ENCODE measurements at regions not wholly inside any gene's neighbourhood (a gene's known extent, or its start where the extent isn't known, plus 50 kb on each side); places are given as distances from the start of the nearest gene placed in this dataset.

DNA sequence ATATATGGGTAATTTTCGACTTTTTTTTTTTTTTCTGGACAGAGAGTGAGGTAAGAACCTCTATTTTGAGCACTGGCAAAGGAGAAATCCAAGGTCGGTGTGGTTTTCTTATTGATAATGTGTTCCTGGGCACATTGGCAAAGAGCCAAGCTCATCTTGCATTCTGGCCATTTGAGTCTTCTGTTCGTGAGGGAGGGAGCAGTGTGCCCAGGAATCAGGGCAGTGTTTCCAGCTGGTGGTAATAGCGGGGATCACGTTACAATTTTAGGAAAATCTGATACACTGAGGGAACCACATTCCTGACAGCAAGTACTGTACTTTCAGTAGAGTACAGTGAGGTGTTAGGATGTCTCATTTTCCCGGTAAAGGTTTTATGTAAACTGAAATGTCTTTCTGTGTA, 442.3 kb upstream of the MAP3K7 start:
- Histone ChIP-seq H3K27ac (ENCODE audit: low read length) (no peak overlapping the region), H3K4me1 (ENCODE audit: insufficient read depth, low read length) (peaks cover 4% of the 10 kb centered on the region; the same call in 1 of the 2 replicates), H3K9ac (ENCODE audit: low read depth, low read length) (no peak overlapping the region), H3K27me3 (ENCODE audit: insufficient read depth, low read length) (no peaks in the 10 kb centered on the region), H3K36me3 (ENCODE audit: insufficient read depth, low read depth, low read length) (no peaks in the 10 kb centered on the region), H3K4me3 (ENCODE audit: low read length) (no peak overlapping the region), H3K9me3 (ENCODE audit: insufficient read depth, low read depth, low read length) (no peaks in the 10 kb centered on the region)

DNA sequence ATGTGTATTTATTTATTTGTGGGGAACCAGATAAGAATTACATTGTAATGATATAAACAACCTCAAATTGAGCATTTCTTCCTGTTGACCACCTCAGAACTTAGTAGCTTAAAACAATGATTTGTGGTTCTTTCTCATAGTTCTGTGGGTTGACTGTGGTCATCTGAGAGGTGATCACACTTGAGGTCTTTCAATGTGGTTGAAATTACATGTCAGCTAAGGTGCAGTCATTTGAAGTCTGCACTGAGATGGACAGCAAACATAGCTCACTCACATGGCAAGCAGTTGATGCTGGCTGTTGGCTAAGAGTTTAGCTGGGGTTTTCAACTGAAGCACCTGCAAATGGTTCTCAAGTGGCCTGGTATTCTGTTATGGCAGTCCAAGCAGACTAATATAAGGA, 436.7 kb upstream of the MAP3K7 start:
- no peaks in the 10 kb centered on the region for H3K4me1 ChIP-seq (ENCODE audit: insufficient read depth, low read length)
- H3K9ac ChIP-seq (ENCODE audit: low read depth, low read length) = no peak overlapping the region
- H3K27me3 ChIP-seq (ENCODE audit: insufficient read depth, low read length) = no peaks in the 10 kb centered on the region
- H3K36me3 ChIP-seq (ENCODE audit: insufficient read depth, low read depth, low read length) = no peaks in the 10 kb centered on the region
- no peak overlapping the region for H3K27ac ChIP-seq (ENCODE audit: low read length)
- no peaks in the 10 kb centered on the region for H3K9me3 ChIP-seq (ENCODE audit: insufficient read depth, low read depth, low read length)
- H3K4me3 ChIP-seq (ENCODE audit: low read length) = no peak overlapping the region

DNA sequence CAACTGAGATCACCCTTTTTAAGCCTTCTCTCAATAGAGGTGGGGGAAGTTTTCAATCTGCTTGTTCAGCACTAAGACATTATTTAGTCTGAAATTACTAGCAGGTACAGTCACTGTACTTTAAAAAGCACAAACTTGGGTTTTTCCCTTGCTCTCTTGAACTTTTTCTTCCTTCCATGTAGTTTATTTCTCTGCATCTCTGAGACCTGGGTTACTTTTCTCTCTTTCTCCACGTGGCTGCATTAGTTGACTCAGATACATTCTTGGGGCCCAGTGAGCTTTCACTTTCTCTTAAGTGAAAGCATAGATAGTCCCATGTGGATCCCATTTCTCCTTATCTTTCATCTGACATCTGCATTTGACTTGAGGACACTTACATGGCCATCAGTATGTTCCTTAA, 433.9 kb upstream of the MAP3K7 start:
- Histone ChIP-seq H3K27ac (ENCODE audit: low read length) (no peak overlapping the region), H3K4me1 (ENCODE audit: insufficient read depth, low read length) (no peaks in the 10 kb centered on the region), H3K9ac (ENCODE audit: low read depth, low read length) (no peak overlapping the region), H3K36me3 (ENCODE audit: insufficient read depth, low read depth, low read length) (no peaks in the 10 kb centered on the region), H3K4me3 (ENCODE audit: low read length) (no peak overlapping the region), H3K9me3 (ENCODE audit: insufficient read depth, low read depth, low read length) (no peaks in the 10 kb centered on the region), H3K27me3 (ENCODE audit: insufficient read depth, low read length) (no peaks in the 10 kb centered on the region)

DNA sequence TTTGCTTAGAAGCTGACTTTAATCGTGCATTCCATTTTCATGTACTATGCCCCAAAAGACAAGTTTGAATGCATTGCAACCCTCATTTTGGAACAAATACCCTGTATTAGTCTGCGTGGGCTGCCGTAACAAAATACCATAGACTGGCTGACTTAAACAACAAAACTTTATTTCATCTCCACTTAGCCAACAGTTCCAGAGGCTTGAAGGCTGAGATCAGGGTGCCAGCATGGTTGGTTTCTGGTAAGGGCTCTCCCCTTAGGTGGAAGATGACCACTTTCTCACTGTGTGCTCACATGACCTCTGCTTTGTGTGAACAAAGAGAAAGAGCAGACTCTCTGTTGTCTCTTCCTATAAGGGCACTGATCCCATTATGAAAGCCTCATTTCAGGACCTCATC, 431.7 kb upstream of the MAP3K7 start:
- Histone ChIP-seq H3K9me3 (ENCODE audit: insufficient read depth, low read depth, low read length) (no peaks in the 10 kb centered on the region), H3K36me3 (ENCODE audit: insufficient read depth, low read depth, low read length) (no peaks in the 10 kb centered on the region), H3K27me3 (ENCODE audit: insufficient read depth, low read length) (no peaks in the 10 kb centered on the region), H3K27ac (ENCODE audit: low read length) (no peak overlapping the region), H3K9ac (ENCODE audit: low read depth, low read length) (no peak overlapping the region), H3K4me1 (ENCODE audit: insufficient read depth, low read length) (no peaks in the 10 kb centered on the region), H3K4me3 (ENCODE audit: low read length) (no peak overlapping the region)

DNA sequence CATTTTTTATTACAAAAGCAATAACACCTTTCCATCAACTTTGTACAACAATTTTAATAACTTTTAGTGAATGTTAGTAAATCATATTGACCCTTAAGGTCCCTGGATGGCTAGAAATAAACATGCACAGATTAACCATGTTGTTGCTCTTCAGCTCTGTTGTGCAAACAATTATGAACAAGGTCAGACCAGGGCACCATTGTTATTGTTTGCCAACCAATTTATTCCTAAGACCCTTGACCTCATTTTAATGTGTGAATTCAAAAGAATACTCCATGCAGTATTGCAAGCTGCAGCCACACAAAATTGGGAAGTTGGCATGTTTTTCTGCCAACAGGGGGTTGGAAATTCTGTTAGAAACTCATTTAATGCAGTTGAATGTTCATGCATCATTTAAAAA, 426.6 kb upstream of the MAP3K7 start:
- Histone ChIP-seq H3K4me1 (ENCODE audit: insufficient read depth, low read length) (no peaks in the 10 kb centered on the region), H3K9me3 (ENCODE audit: insufficient read depth, low read depth, low read length) (no peaks in the 10 kb centered on the region), H3K9ac (ENCODE audit: low read depth, low read length) (no peak overlapping the region), H3K27ac (ENCODE audit: low read length) (no peak overlapping the region), H3K4me3 (ENCODE audit: low read length) (no peak overlapping the region), H3K27me3 (ENCODE audit: insufficient read depth, low read length) (no peaks in the 10 kb centered on the region), H3K36me3 (ENCODE audit: insufficient read depth, low read depth, low read length) (no peaks in the 10 kb centered on the region)

DNA sequence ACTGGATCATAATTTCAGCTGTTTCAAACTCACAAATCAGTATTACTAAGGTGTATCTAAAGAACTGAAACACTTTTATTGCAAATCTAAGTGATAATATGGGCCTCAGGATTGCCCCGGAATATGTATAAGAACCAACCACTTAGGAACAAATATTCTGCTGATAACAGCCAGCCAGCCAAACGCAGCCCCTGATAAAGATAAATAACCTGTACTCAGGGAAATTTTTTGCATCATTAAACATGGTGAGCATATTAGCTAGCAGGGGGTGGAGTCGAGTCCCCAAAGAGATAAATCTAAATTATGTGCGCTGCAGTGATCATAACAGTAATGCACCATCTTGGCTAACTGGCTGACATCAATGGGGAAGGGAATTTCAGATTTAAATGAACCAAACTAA, 410.2 kb upstream of the MAP3K7 start:
- Histone ChIP-seq H3K27me3 (ENCODE audit: insufficient read depth, low read length) (no peaks in the 10 kb centered on the region), H3K27ac (ENCODE audit: low read length) (no peak overlapping the region), H3K9me3 (ENCODE audit: insufficient read depth, low read depth, low read length) (no peaks in the 10 kb centered on the region), H3K9ac (ENCODE audit: low read depth, low read length) (no peak overlapping the region), H3K4me1 (ENCODE audit: insufficient read depth, low read length) (no peaks in the 10 kb centered on the region), H3K36me3 (ENCODE audit: insufficient read depth, low read depth, low read length) (no peaks in the 10 kb centered on the region), H3K4me3 (ENCODE audit: low read length) (no peak overlapping the region)

DNA sequence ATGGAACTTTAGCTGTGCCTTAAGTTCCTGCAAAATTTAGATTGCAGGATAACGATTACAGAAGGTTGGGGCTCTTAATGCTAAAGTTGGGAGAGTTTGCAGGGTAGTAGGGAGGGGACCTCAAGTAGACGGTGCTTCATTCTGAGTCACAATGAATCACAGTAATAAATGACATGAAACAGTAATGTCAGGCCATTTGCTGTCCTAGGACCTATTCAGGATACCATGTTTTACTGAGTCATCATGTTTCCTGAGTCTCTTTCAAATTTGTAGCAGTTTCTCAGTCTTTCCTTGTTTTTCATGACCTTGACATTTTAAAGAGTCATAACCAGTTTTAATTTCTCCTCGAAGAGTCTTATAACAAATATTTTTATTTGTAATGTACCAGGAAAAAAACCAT, 406.9 kb upstream of the MAP3K7 start:
- Histone ChIP-seq H3K9me3 (ENCODE audit: insufficient read depth, low read depth, low read length) (no peaks in the 10 kb centered on the region), H3K4me3 (ENCODE audit: low read length) (no peak overlapping the region), H3K27ac (ENCODE audit: low read length) (no peak overlapping the region), H3K36me3 (ENCODE audit: insufficient read depth, low read depth, low read length) (no peaks in the 10 kb centered on the region), H3K27me3 (ENCODE audit: insufficient read depth, low read length) (no peaks in the 10 kb centered on the region), H3K4me1 (ENCODE audit: insufficient read depth, low read length) (no peaks in the 10 kb centered on the region), H3K9ac (ENCODE audit: low read depth, low read length) (no peak overlapping the region)

DNA sequence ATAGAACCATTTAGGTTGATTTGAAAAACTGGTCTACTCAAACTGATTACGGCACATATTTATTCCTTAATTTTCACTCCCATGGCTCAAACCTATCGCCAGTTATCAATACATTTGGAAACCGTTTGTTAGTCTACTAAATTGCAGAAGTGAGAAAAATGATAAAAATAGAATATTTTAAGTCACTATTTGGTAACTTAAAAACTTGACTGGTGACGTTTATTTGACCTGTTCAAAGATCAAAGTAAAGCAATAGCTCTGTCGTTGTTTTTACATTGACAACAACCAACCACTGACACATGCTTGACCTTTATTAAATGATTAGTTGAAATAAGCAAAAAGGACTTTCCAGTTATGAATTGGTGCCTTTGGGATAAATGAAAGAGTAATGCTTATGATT, 402.9 kb upstream of the MAP3K7 start:
- no peaks in the 10 kb centered on the region for H3K4me1 ChIP-seq (ENCODE audit: insufficient read depth, low read length)
- H3K36me3 ChIP-seq (ENCODE audit: insufficient read depth, low read depth, low read length) = no peaks in the 10 kb centered on the region
- no peak overlapping the region for H3K9ac ChIP-seq (ENCODE audit: low read depth, low read length)
- no peak overlapping the region for H3K27ac ChIP-seq (ENCODE audit: low read length)
- no peaks in the 10 kb centered on the region for H3K27me3 ChIP-seq (ENCODE audit: insufficient read depth, low read length)
- no peaks in the 10 kb centered on the region for H3K9me3 ChIP-seq (ENCODE audit: insufficient read depth, low read depth, low read length)
- no peak overlapping the region for H3K4me3 ChIP-seq (ENCODE audit: low read length)

DNA sequence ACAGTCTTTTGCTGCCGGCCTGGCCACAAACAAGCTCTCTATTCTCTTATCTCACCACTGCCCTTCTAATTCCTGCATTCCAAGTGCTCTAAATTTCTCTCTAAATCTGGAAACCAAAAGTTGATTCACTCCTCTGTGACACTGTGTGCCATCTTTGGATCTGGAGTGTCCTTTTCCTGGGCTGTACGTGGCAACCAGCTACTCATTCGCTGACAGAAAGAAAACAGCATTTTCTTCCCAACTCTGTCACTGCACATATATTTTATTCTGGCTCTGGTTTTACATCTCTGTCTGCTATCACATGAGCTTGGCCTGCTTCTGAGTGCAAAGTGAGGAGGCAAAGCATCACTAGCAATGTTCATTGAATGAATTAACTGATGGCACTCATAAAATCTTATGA, 397.2 kb upstream of the MAP3K7 start:
- Histone ChIP-seq H3K9me3 (ENCODE audit: insufficient read depth, low read depth, low read length) (no peaks in the 10 kb centered on the region), H3K4me3 (ENCODE audit: low read length) (no peak overlapping the region), H3K4me1 (ENCODE audit: insufficient read depth, low read length) (no peaks in the 10 kb centered on the region), H3K27ac (ENCODE audit: low read length) (no peak overlapping the region), H3K9ac (ENCODE audit: low read depth, low read length) (no peak overlapping the region), H3K27me3 (ENCODE audit: insufficient read depth, low read length) (no peaks in the 10 kb centered on the region), H3K36me3 (ENCODE audit: insufficient read depth, low read depth, low read length) (no peaks in the 10 kb centered on the region)

DNA sequence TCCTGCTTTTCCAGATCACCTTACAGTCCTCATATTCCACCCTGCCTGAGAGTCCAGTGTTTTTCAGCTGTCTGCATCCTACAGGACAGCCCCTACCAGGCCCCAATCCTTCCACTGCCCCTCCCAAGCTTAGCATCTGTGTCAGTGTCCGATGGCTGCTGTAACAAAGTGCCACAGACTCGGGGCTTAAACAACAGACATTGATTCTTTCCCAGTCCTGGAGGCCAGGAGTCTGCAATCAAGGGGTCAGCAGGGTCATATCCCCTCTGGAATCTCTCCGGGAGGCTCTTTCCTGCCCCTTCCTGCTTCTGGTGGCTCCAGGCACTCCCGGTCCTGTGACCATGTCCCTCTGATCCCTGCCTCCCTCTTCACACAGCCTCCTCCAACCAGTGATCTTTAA, 396.6 kb upstream of the MAP3K7 start:
- no peak overlapping the region for H3K9ac ChIP-seq (ENCODE audit: low read depth, low read length)
- H3K4me3 ChIP-seq (ENCODE audit: low read length) = no peak overlapping the region
- H3K9me3 ChIP-seq (ENCODE audit: insufficient read depth, low read depth, low read length) = no peaks in the 10 kb centered on the region
- no peaks in the 10 kb centered on the region for H3K36me3 ChIP-seq (ENCODE audit: insufficient read depth, low read depth, low read length)
- H3K27me3 ChIP-seq (ENCODE audit: insufficient read depth, low read length) = no peaks in the 10 kb centered on the region
- no peak overlapping the region for H3K27ac ChIP-seq (ENCODE audit: low read length)
- no peaks in the 10 kb centered on the region for H3K4me1 ChIP-seq (ENCODE audit: insufficient read depth, low read length)

DNA sequence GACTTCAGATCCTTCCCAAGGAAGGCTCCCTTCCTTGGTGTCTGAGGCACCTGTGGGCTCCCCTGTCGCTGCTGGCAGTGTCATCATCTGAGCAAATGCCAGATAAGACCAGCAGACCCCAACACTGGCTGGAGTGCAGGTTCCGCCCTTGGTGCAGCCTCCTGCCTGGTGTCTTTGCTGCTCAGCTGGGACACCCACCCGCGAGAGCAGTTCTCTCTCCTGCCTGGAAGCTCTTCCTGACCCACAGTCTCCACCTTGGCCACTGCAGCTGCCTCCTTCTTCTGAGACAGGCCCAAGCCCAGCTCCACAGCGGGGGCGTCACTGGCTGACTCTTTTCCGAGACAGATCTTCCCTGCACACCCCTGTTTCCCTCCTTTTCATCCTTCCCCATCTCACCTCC, 395.7 kb upstream of the MAP3K7 start:
- Histone ChIP-seq H3K9ac (ENCODE audit: low read depth, low read length) (no peak overlapping the region), H3K27me3 (ENCODE audit: insufficient read depth, low read length) (no peaks in the 10 kb centered on the region), H3K4me1 (ENCODE audit: insufficient read depth, low read length) (no peaks in the 10 kb centered on the region), H3K36me3 (ENCODE audit: insufficient read depth, low read depth, low read length) (no peaks in the 10 kb centered on the region), H3K4me3 (ENCODE audit: low read length) (no peak overlapping the region), H3K9me3 (ENCODE audit: insufficient read depth, low read depth, low read length) (no peaks in the 10 kb centered on the region), H3K27ac (ENCODE audit: low read length) (no peak overlapping the region)

DNA sequence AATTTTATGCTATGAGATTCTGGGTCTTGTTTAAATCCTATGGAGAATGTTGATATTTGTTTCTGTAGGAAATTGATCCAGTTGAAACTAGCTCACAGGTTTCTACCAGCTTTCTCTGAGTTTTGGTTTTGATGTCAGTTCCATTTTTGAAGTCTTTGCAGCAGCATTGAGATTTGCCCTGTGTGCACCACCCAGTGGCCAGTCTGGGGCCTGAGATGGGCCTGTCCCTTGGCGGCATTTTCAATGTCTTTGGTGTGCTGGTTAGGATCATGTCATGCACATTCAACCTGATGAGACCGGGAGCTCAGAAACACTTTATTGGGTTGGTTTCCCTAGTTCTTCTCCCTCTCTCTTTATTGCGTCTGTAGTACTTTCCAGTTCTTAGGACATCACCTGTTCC, 395.2 kb upstream of the MAP3K7 start:
- no peaks in the 10 kb centered on the region for H3K36me3 ChIP-seq (ENCODE audit: insufficient read depth, low read depth, low read length)
- no peaks in the 10 kb centered on the region for H3K9me3 ChIP-seq (ENCODE audit: insufficient read depth, low read depth, low read length)
- no peaks in the 10 kb centered on the region for H3K27me3 ChIP-seq (ENCODE audit: insufficient read depth, low read length)
- H3K9ac ChIP-seq (ENCODE audit: low read depth, low read length) = no peak overlapping the region
- no peak overlapping the region for H3K4me3 ChIP-seq (ENCODE audit: low read length)
- H3K4me1 ChIP-seq (ENCODE audit: insufficient read depth, low read length) = no peaks in the 10 kb centered on the region
- no peak overlapping the region for H3K27ac ChIP-seq (ENCODE audit: low read length)

DNA sequence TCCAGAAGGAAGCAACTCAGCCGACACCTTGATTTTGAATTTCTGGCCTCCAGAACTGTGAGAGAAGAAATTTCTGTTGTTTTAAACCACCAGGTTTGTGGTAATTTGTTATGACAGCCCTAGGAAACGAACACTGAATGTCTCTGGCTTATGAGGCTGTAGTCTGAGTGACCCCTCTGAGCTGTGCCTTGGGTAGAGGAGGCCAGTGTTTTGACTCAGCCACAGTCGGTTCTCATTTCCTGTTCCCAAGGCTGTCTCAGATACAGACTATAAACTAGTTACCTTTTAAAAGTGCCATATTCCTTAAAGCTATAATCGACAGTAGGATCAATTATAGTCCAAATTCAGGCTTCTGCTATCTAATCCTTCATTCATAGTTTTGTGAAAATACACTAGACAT, 391.2 kb upstream of the MAP3K7 start:
- no peaks in the 10 kb centered on the region for H3K9me3 ChIP-seq (ENCODE audit: insufficient read depth, low read depth, low read length)
- H3K4me1 ChIP-seq (ENCODE audit: insufficient read depth, low read length) = no peaks in the 10 kb centered on the region
- no peak overlapping the region for H3K9ac ChIP-seq (ENCODE audit: low read depth, low read length)
- no peak overlapping the region for H3K4me3 ChIP-seq (ENCODE audit: low read length)
- no peaks in the 10 kb centered on the region for H3K36me3 ChIP-seq (ENCODE audit: insufficient read depth, low read depth, low read length)
- H3K27me3 ChIP-seq (ENCODE audit: insufficient read depth, low read length) = no peaks in the 10 kb centered on the region
- H3K27ac ChIP-seq (ENCODE audit: low read length) = no peak overlapping the region
